GM10248 (cell line): ENCODE measurements at regions not wholly inside any gene's neighbourhood (a gene's known extent, or its start where the extent isn't known, plus 50 kb on each side); places are given as distances from the start of the nearest gene placed in this dataset.

ENCODE experiments used
- CTCF ChIA-PET: fragments of 300-600 bp; sonication (Branson Sonifier 250); formaldehyde crosslinking; extraction: SDS; loops from one replicate; lab custom pipeline; 2021; ENCODE audit warnings: antibody characterized with exemption; lab: Yijun Ruan, JAX
- POLR2A ChIA-PET: fragments of 350-650 bp; sonication (Branson Sonifier 250); formaldehyde crosslinking; extraction: SDS; loops from one replicate; lab custom pipeline; 2020; ENCODE audit warnings: antibody characterized with exemption; lab: Yijun Ruan, JAX
- DNase-seq: peaks from one replicate; pipeline ENCODE4 v3.0.0; 2012; ENCODE audit errors: extremely low spot score
- TF ChIP-seq, protein P1 (sequence below): IDR thresholded peaks from 2 replicates; pipeline ENCODE4 v1.5.1; 2012; ENCODE audit warnings: mild to moderate bottlenecking, low read depth; ENCODE audit errors: extremely low read depth, missing control alignments, control extremely low read depth

DNA sequence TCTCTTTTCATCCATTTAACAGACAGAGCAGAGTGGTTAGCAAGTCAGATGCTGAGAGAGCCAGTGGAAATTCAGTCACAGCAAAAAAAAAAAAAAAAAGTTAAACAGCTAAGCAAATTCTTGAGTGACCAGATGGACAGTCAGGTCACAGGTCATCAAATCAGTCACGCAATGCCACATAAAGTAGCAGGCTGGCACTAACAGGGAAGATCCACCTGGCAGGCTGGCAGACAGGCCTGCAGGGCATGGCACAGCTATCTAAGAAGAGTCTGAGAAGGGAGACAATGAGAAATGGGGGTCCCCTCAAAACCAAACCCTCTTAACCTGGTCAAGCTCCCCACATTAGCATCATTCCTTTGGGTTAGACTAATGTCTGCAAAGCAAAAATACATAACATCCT is 371.9 kb downstream of the TTLL7 start:
- CTCF ChIA-PET: interaction anchor here (1.6 kb wide), 1 partner anchor 10 kb away, joined by 5 read pairs; no protein-coding TSS in a partner anchor
- TF ChIP-seq, protein P1, sequence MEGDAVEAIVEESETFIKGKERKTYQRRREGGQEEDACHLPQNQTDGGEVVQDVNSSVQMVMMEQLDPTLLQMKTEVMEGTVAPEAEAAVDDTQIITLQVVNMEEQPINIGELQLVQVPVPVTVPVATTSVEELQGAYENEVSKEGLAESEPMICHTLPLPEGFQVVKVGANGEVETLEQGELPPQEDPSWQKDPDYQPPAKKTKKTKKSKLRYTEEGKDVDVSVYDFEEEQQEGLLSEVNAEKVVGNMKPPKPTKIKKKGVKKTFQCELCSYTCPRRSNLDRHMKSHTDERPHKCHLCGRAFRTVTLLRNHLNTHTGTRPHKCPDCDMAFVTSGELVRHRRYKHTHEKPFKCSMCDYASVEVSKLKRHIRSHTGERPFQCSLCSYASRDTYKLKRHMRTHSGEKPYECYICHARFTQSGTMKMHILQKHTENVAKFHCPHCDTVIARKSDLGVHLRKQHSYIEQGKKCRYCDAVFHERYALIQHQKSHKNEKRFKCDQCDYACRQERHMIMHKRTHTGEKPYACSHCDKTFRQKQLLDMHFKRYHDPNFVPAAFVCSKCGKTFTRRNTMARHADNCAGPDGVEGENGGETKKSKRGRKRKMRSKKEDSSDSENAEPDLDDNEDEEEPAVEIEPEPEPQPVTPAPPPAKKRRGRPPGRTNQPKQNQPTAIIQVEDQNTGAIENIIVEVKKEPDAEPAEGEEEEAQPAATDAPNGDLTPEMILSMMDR: no peak
- DNase-seq: no peak
- POLR2A ChIA-PET: no interaction called here

- TF ChIP-seq, protein P1: no peak
- DNase-seq: no peak
- ChIA-PET POLR2A (interaction anchor here (0.6 kb wide), 1 partner anchor 282 kb away, joined by 3 read pairs; no protein-coding TSS in a partner anchor), CTCF (interaction anchor here (1.6 kb wide), 1 partner anchor 10 kb away, joined by 5 read pairs; no protein-coding TSS in a partner anchor)
Observed at GRCh38 chr1:83626603-83627002, 372.3 kb downstream of the TTLL7 start.

DNA sequence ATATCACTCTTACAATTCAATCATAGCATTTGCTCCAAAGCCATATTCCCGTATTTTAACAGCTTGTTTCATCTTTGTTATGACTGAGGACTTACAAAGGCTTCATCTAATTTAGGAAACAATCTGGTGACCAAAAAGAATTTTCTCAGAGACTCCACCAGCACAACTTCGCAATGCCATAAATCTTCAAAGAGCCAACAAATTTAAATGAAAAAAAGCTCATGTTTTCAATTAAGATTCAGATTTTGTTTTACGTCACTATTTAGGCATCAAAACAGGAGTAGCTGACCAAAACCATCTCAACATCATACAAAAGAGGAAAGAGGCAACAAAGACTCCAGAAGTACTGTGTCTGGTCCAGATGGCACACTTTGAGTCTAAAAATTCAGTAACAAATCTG is 373.3 kb downstream of the TTLL7 start:
- TF ChIP-seq, protein P1: no peak
- no peak for DNase-seq
- POLR2A ChIA-PET: no interaction called here
- CTCF ChIA-PET: interaction anchor here (0.7 to 1.0 kb wide), 3 partner anchors 11 to 24 kb away, joined by 3 read pairs; no protein-coding TSS in a partner anchor

DNA sequence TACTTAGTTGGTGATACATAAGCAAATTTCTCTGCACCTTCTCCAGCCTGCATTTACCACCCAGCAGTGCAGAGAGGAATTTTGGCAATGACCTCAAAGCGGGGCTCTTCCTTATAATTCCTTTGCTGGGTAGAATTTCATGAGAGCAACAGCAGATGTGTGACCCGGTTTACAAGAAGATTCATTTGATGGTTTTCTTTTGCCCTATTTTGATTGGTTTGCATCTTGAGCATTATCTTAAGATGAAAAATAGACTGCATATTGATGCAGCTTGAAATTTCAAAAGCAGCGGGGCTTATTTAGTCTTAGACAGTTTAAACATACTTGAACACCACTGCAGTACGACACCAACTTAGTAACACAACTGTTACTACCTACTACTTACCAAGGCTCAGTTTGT is 378.9 kb downstream of the TTLL7 start:
- no peak for DNase-seq
- ChIA-PET POLR2A (no interaction called here), CTCF (no interaction called here)
- TF ChIP-seq, protein P1: no peak

GRCh38 chr1:83619170-83619896 is 379.6 kb downstream of the TTLL7 start:
- CTCF ChIA-PET: no interaction called here
- no peak for DNase-seq
- TF ChIP-seq, protein P1: no peak
- POLR2A ChIA-PET: no interaction called here

GRCh38 chr1:83617883-83618282 is 381.0 kb downstream of the TTLL7 start:
- no peak for DNase-seq
- ChIA-PET POLR2A (no interaction called here), CTCF (interaction anchor here (1.0 kb wide), 1 partner anchor 20 kb away, joined by 3 read pairs; no protein-coding TSS in a partner anchor)
- TF ChIP-seq, protein P1: no peak
